Lower leg skin (tissue), 3 donors: ENCODE measurements at regions not wholly inside any gene's neighbourhood (a gene's known extent, or its start where the extent isn't known, plus 50 kb on each side); places are given as distances from the start of the nearest gene placed in this dataset.

Experiments
- CTCF ChIP-seq, 3 donors: fragments of 450-650 bp; IDR thresholded peaks; one replicate each; pipeline ENCODE4 v1.5.1; 2016; ENCODE audit warnings: antibody characterized with exemption in 3 of 3, mild to moderate bottlenecking in 3 of 3, moderate library complexity in 2 of 3
- POLR2A ChIP-seq, 2 donors: fragments of 450-650 bp; IDR thresholded peaks; one replicate each; pipeline ENCODE4 v1.6.1; 2016 to 2017; ENCODE audit warnings: antibody characterized with exemption in 2 of 2, mild to moderate bottlenecking in 1 of 2, moderate library complexity in 1 of 2

GRCh38 chr11:116209255-116209654 lies 563.5 kb downstream of the BUD13 start:
- TF ChIP-seq CTCF (IDR thresholded peaks at IDR 0.05), result no peak
- no peak for TF ChIP-seq POLR2A (IDR thresholded peaks at IDR 0.05)
